ENCODE measurements at regions not wholly inside any gene's neighbourhood (a gene's known extent, or its start where the extent isn't known, plus 50 kb on each side); places are given as distances from the start of the nearest gene placed in this dataset.
"Not testable (repeated sequence)": the region's sequence is repeated elsewhere in the genome, so short reads cannot be mapped to it uniquely, and the experiment has no call there.

DNA sequence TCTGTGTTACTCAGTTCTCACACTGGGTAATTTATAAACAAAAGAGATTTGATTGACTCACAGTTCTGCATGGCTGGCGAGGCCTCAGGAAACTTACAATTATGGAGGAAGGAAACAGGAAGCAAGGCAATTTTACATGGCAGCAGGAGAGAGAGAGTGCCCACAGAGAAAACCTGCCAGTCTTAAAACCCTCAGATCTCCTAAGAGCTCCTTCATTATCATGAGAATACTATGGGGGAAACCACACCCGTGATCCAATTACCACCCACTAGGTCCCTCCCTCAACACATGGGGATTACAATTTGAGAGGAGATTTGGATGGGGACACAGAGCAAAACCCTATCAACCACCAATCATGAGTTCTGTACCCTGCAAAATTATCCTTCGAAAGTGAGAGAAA, 1180.8 kb downstream of the JRKL start:
- no peak for DNase-seq (ENCODE audit: low spot score)

DNA sequence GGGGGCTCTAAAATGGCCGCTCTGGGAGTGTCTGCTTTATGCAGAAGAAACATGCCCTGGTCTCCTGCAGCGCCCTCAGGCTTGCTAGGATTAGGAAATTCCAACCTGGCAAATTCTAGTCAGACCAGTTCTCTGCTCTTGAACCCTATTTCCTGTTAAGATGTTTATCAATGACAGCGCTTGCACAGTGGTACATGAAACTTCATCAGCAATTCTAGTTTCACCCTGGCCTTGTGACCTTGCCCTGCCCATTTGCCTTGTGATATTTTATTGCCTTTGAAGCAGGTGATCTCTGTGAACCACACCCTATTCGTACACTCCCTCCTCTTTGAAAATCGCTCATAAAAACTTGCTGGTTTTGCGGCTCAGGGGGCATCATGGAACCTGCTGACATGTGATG, 1184.0 kb downstream of the JRKL start:
- not testable (repeated sequence) for DNase-seq (ENCODE audit: low spot score)

DNA sequence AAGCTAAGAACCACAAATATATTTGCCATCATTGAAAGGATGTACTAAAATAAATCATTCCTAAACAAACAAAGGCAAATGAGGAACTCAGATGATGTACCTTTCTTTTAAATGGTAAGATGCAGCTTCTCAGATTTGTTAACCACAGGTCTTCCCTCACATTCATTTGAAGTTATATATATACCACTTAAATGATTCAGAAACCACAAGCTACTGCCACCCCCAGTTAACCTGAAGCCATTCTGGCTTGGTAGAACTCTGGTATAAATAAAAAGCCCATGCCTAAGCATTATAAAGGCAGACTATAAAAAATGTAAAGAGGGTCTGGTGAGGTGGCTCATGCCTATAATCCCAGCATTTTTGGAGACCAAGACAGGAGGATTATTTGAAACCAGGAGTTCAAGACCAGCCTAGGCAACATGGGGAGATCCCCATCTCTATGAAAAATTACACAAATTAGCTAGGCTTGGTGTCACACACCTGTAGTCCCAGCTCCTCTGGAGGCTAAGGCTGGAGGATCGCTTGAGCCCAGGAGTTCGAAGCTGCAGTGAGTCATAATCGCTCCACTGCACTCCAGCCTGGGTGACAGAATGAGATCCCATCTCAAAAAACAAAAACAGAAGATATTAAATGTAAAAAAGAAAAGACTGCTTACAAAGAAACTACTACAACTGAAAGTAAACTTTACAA, 1185.3 kb downstream of the JRKL start:
- no peak for DNase-seq (ENCODE audit: low spot score)

DNA sequence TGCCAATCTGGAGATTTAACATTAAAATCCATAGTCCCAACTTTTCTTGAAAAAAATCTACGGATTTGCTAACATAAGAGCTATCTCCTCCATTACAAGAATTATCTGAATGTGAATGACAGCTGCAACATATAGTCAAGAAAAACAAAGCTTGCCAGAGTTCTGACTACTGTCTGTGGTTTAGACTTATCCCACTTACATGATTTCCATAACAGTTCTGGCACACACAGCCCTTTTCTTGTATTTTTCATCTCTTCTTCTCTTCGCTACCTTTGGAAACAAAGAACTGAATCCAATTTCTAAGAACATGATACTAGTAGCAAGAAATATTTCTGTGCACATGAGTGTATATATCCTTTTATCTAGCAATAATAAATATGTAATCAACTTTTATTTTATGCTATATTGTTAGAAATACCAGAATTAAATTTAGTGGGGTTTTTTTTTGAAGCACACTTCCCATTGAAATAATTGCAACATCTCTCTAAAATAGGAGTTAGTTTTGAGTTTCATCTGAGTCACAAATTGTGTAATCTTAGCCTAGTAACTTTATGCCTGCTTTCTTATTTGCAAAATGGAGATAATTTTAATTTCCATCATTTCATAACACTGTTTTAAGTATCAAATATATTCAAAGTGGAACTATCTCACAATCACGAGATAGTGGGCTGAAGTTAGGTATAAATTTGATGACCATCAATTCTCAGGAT, 1217.6 kb downstream of the JRKL start:
- DNase-seq (ENCODE audit: low spot score), result no peak

DNA sequence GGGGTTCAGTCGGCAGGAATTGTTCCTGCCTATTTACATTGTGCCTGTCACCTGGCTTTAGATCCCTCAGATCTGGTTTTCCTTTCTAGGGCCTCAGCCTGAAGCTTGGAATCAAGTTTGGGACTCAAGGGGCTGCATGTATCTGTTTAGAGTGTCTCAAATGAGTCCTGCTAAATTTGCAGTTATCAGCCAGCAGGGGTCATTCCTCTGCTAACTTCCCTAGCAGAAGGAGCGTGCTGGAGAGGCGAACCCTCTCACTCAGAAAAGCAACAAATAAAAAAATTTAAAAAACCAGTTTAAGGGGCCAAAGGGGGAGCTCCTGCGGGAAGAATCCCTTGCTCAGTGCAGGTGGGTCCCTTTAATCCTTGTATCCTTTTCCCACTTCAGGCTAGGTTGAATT, 1220.2 kb downstream of the JRKL start:
- DNase-seq (ENCODE audit: low spot score), result no peak

DNA sequence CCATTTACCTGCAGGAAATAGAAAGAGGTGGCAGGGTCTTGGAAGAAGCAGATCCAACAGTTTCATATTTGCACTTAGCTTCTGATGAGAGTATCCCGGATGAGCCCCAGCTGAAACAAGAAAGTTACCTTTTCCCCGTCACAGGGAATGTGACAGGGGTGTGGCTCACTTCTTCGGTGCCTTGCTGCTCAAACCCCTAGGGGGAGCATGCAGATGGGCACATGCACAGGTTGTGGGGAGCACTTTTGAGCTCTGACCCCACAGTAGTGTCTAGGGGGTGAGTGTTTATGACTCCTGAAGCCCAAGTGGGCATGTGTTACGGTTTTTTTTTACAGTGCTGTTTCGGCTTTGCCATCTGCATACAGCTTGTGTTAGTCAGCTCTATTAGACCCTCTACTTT, 1221.0 kb downstream of the JRKL start:
- no peak for DNase-seq (ENCODE audit: low spot score)

DNA sequence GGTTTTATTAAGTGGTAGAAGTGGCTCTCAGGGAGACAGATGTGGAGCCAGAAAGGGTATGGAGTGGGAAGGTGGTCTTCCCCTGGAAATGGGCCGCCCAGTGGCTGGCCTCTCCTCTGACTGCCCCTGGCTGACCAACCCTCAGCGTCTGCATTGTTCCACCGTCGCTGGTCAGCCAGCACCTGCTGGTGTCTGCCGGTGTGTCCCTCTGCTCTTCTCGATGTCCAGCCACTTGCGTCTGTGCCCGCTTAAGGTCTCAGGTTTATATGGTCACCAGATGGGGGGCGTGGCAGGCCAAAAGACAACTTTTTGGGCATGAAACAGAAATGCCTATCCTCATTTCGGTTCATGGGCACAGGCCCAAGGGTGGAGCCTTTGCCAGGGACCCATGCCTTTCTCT, 1221.5 kb downstream of the JRKL start:
- no peak for DNase-seq (ENCODE audit: low spot score)

DNA sequence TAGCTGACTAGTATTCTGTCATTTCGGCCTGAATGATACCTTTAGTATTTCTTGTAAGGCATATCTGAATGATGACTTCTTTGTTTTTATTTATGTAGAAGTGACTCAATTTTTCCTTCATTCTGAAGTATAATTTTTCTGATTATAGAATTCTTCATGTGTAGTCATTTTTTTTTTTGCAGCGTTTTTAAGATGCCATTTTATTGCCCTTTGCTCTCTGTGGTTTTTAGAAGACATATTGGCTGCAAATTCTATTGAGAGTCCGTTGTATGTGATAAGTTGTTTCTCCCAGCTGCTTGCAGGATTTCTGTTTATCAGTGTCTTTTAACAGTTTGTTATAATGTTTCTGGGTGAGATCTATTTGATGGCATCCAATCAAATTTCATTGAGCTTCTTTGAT, 1224.8 kb downstream of the JRKL start:
- no peak for DNase-seq (ENCODE audit: low spot score)

DNA sequence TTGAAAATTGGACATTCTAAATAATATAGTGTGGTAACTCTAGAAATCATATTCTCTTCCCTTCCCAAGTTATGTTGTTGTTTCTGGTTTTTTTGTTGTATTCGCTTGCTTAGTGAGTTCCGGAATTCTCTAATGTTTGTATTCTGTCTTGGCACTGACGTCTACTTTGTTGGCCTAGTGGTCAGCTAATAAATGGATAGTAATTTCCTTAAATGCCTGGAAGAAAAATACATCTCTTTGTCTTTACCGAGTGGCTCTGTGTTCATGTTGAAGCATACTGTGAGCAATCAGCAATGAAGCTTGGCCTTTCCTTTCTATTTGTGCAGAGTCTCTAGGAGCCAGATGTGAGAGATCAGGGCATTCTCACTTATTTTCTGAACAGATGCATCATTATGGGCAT, 1225.7 kb downstream of the JRKL start:
- no peak for DNase-seq (ENCODE audit: low spot score)

DNA sequence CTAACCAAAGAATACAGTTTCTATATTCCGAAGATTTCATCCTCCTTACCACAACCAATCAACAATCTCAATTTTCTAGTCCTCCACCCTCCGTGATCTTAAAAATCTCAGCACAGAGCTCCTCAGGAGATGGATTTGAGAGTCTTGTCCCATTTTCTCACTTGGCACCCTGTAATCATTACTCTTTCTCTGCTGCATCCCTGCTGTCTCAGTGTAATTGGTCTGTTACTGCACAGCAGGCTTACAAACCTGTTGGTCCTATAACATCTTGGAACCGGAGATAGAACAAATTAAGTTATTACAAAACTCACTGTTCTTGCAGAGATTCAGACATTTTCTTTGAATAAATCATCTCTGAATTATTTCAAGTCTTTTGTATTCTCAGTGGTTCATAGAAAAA, 1227.2 kb downstream of the JRKL start:
- no peak for DNase-seq (ENCODE audit: low spot score)

DNA sequence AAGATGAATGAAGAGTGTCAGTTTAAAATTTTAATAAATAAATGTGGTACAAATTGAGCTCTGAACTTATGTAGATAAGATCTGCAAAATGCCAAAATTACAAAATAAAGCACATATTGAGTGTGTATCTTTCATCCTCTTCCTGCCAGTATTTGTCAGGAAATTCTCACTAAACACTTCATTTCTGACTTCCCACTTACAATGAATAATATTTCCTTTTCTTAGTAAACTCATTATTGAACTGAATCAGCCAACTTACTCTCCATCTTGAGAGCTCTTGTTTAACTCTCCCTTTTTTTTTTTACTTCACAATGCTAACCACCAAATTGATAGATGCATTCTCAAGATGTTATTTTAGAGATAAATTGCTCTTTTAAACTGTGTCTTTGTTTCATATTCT, 1230.2 kb downstream of the JRKL start:
- DNase-seq (ENCODE audit: low spot score), result no peak

DNA sequence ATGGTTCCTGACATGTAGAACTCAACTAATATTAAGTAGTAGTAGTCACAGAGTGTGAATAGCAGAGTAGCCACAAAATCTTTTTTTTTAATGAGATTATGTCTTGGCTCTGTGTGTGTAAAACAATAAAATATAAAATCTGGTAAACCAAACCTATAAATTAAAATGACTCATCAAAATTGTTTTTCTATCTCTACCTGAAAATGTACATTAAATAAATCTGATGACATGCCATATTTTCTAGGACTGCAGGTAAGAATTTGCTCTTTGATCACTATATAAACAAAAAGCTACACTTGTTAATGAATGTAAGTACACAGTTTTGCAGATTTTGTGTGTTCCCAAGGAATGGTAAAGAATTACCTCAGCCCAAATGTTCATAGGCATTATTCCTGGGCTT, 1231.5 kb downstream of the JRKL start:
- DNase-seq (ENCODE audit: low spot score), result no peak

DNA sequence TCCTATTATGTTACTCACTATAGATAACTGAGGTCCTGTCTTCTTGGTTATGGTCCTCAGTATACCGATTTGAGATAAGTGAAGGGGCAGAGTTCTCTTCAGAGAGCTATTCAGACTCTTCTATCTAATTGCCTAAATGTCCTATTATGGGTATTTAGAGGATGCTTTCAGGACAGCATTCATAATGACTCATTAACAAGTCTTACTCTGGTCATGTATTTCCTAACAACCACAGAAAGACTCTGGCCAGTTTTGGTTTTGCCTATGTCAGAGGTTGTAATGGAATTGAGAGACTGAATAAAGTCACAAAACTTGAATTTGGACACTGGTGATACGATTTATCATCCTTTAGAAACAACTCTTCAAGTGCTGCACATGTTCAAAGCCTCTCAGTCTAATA, 1233.0 kb downstream of the JRKL start:
- no peak for DNase-seq (ENCODE audit: low spot score)

DNA sequence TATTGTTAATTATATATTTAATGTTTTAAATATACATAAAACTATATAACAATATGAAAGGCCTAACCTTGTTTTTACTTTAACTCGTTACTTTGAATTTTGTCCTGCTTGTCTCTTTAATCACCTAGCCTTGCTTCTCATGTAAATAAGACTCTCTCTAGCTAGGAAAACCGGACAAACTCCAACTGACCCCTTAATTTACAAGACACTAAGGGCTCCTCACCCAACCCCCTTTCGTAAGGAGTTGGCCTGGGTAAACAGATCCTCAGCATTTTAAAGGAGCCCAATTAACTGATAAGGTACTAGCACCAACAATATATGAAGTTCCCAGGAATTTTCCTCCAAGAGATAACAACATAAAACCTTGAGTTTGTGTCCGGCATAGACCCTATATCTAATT, 1246.9 kb downstream of the JRKL start:
- DNase-seq (ENCODE audit: low spot score), result not testable (repeated sequence)

DNA sequence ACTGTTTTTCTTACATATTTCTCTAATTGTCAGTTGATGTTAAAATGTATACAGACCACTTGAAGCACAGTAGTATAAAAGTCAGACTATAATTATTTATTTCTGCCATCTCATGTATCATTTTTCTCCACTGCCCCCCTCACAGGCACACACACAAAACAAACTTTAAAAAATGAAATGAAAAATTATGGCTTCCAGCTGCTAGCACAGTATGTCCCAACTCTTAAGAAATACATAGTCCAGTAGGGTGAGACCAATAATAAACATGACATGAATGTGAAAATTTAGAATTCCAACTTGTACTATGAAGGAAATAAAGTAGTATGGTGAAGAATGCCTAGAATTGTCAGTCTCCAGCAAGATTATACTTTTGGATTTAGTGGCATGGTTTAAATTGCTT, 1247.9 kb downstream of the JRKL start:
- no peak for DNase-seq (ENCODE audit: low spot score)

DNA sequence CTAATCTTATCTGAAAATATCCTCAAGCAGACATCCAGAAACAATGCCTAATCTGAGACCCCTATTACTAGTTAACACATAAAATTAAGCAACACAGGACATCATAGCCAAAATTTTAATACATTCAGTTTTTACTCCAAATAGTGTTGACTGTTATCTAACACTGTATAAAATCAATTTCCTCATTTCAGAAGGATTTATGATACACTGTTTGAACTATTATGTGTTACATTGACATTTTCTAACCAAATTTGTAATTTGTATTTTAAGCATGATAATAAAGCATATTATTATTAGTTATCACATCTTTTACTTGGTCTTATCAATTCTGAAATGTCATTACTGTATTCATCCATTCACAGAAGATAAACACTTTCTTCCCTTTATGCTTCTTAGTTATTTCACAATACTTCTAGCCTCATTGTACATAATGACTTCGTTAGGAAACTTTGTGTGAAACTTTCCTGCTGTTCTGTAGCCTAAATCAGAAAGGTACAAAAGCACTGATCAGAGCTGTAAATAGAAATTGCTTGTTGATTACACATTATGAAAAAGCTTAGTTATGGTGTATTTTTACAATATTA, 1248.9 kb downstream of the JRKL start:
- no peak for DNase-seq (ENCODE audit: low spot score)

DNA sequence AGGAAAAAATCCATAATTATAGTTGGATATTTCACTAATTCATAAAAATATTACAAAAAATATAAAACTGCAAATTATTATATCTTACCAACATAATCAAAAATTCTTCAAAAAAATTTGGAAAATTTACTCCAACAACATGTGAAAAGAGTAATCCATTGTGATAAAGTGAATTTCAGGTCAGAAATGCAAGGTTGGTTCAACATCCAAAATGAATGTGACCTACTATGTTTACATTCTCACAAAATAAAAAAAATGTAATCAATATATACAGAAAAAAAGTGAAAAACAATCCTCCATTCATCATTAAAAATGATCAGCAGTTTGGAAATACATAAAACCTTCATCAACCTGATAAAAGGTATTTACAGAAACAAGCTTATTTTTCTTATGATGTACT, 1252.2 kb downstream of the JRKL start:
- no peak for DNase-seq (ENCODE audit: low spot score)

DNA sequence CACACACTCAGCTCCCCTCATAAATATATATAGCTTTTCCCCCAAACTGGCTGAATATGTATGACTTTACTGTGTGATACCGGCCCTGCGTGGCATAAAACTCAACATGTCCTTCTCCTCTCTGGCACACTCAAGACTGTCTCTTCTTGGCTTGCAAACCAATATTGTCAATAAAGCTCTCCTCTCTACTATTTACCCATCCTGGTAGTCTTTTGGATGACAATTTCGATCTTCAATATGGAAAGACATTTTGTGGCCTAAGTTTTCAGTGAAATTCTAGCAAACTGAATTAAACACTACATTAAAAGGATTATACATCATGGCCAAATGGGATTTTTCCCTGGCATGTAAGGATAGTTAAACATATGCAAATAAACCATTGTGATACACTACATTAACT, 1255.9 kb downstream of the JRKL start:
- DNase-seq (ENCODE audit: low spot score), result no peak

DNA sequence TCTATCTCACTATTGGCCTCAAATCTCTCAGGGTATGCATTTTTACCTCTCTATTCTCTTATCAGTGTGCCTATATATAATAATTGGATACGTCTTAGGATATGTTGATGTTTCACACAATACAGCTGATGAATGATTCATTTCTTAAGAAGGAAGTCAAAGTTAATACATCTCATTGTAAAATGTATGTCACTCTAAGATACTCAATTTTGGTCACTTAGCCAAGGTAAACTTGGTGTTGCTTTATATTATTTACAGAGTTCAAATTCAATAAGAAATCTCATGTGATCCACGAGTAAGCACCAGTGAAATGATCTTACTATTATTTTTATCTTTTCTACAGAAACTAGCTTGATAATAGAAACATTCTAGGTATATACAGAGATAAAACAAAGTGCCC, 1266.5 kb downstream of the JRKL start:
- DNase-seq (ENCODE audit: low spot score), result no peak

DNA sequence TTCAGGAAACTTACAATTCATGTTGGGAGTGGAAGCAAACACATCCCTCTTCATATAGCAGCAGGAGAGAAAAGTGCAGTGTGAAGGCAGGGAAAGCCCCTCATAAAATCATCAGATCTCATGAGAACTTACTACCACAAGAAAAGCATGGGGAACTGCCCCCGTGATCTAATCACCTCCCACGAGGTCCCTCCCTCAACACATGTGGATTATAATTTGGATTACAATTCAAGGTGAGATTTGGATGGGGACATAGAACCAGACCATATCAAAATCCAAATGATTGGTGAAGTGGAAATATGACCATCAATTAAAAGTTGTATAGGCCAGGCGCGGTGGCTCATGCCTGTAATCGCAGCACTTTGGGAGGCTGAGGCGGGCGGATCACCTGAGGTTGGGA, 1268.0 kb downstream of the JRKL start:
- no peak for DNase-seq (ENCODE audit: low spot score)

DNA sequence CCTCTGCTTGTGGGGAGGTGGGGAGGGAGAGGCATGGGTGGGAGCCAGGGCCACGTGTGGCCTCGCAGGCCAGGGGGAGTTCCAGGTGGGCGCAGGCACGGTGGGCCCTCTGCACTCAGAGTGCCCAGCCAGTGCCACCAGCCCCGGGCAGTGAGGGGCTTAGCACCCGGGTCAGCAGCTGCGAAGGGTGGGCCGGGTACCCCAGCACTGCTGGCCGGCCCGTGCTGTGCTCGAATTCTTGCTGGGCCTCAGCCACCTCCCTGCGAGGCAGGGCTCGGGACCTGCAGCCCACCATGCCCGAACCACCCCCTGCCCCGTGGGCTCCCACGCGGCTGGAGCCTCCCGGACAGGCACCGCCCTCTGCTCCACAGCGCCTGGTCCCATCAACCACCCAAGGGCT, 1277.2 kb downstream of the JRKL start:
- DNase-seq (ENCODE audit: low spot score), result no peak

DNA sequence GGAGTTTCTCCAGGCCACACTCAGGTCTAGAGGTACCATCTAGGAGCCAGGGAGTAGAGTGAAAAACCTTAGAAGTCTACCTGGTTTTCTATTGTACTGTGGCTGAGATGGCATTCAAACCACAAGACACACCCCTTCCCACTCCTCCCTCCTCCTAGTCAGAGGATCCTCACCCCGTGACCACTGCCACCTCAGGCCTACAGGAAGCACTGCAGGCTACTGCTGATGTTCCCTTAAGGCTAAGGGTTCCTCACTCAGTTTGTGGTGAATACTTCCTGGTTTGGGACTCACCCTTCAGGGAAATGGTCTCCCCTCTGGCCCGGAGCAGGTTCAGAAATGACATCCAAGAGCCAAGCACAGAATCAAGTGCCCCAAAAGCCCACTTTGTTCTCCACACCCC, 1293.9 kb downstream of the JRKL start:
- no peak for DNase-seq (ENCODE audit: low spot score)

DNA sequence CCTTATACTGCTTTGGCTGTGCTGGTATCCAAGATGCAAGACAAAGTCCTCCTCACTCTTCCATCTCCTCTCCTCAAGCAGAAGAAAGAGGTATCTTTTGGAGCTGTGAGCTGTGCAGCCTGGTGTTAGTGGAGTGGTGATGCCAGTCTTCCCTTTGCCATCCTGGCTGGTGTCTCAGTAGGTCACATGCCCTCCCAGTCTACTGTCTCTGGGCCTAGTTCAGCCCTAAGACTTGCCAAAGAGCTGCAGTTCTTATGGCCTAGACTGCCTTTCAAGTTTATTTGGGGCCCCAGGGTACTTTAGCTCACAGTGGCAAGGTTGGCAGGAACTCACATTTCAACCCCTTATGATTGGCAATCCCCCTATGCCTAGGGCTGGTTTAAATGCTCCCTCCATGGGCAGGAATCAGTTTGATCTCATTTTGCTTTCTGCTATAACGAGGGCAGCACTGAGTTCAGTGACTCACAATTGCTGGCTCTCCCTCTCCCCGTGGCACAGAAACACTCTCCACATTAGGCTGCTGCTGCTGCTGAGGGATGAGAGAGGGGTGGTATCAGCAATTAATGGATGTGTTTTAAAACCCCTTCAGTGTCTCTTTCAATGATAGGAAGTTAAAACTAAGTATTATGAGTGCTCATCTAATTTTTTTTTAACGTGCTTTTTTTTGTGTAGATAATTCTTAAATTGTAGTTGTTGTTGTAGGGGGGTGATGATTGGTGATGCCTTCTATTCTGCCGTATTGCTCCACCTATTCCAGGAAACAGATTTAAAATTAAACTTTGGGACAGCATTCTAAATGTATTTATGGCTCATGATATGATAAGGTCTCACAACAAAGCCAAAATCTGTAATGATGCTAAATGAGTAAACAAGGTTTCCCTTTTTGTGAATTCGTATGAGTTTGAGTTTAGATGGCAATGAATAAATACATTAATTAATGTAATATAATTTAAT, 1295.0 kb downstream of the JRKL start:
- no peak for DNase-seq (ENCODE audit: low spot score)

Data from germinal center (tissue), 1 donor.